Neural cell (in vitro differentiated cells): ENCODE measurements at regions not wholly inside any gene's neighbourhood (a gene's known extent, or its start where the extent isn't known, plus 50 kb on each side); places are given as distances from the start of the nearest gene placed in this dataset.

Experiments used
- H2AFZ ChIP-seq: fragments of 200-600, 300-800 bp; sonication (generic), shearing (Covaris generic); 2 replicates; pipeline ENCODE4 v1.6.0; 2014; ENCODE audit warnings: low read depth, mild to moderate bottlenecking, antibody characterized with exemption, low read length, moderate library complexity
- H3F3A ChIP-seq: fragments of 200-600 bp; shearing (Covaris generic); 2 replicates; pipeline ENCODE4 v1.6.1; 2016; ENCODE audit warnings: mild to moderate bottlenecking, moderate library complexity, mixed read lengths, antibody characterized with exemption, low read length; ENCODE audit not compliant: insufficient read depth, poor library complexity, severe bottlenecking
- H3K27ac ChIP-seq: fragments of 200-600, 300-800 bp; sonication (generic), shearing (Covaris generic); 2 replicates; pipeline ENCODE4 v1.5.1; 2014; ENCODE audit warnings: mild to moderate bottlenecking, low read length, moderate library complexity
- H3K27me3 ChIP-seq: fragments of 300-800, 200-600 bp; sonication (generic), shearing (Covaris generic); 2 replicates; pipeline ENCODE4 v1.6.0; 2014; ENCODE audit warnings: mild to moderate bottlenecking, low read depth, low read length, moderate library complexity; ENCODE audit not compliant: insufficient read depth
- H3K36me3 ChIP-seq: fragments of 300-800, 200-600 bp; sonication (generic), shearing (Covaris generic); 2 replicates; pipeline ENCODE4 v1.5.1; 2014; ENCODE audit warnings: mild to moderate bottlenecking, antibody characterized with exemption, low read length, moderate library complexity; ENCODE audit not compliant: insufficient read depth
- H3K4me2 ChIP-seq: fragments of 300-800, 200-600 bp; sonication (generic), shearing (Covaris generic); 2 replicates; pipeline ENCODE4 v1.6.0; 2014; ENCODE audit warnings: mild to moderate bottlenecking, low read length
- H3K4me3 ChIP-seq: fragments of 300-800, 200-600 bp; sonication (generic), shearing (Covaris generic); 2 replicates; pipeline ENCODE4 v1.5.1; 2014; ENCODE audit warnings: mild to moderate bottlenecking, low read length, moderate library complexity
- H3K79me2 ChIP-seq: fragments of 200-600 bp; shearing (Covaris generic); replicated peaks from 2 replicates; pipeline ENCODE4 v1.6.0; 2014; ENCODE audit warnings: mild to moderate bottlenecking, low read length, moderate library complexity; ENCODE audit not compliant: insufficient read depth
- H3K9ac ChIP-seq: fragments of 300-800, 200-600 bp; sonication (generic), shearing (Covaris generic); 2 replicates; pipeline ENCODE4 v1.6.1; 2016; ENCODE audit warnings: mild to moderate bottlenecking, low read length, mixed read lengths
- H3K9me2 ChIP-seq: fragments of 200-600 bp; shearing (Covaris generic); 2 replicates; pipeline ENCODE4 v1.6.1; 2016; ENCODE audit warnings: mild to moderate bottlenecking, low read length, mixed read lengths; ENCODE audit not compliant: insufficient read depth
- H3K9me3 ChIP-seq: fragments of 200-600, 300-800 bp; sonication (generic), shearing (Covaris generic); 2 replicates; pipeline ENCODE4 v1.6.1; 2016; ENCODE audit warnings: mild to moderate bottlenecking, mixed run types, low read length, moderate library complexity, mixed read lengths
- H4K20me1 ChIP-seq: fragments of 200-600 bp; shearing (Covaris generic); 2 replicates; pipeline ENCODE4 v1.6.1; 2016; ENCODE audit warnings: mild to moderate bottlenecking, mixed run types; ENCODE audit not compliant: insufficient read depth
- CTCF ChIP-seq: fragments of 450-650 bp; IDR thresholded peaks from 2 replicates; pipeline ENCODE4 v1.5.1; 2014; ENCODE audit warnings: antibody characterized with exemption, mild to moderate bottlenecking, moderate library complexity; ENCODE audit not compliant: poor library complexity, severe bottlenecking
- EP300 ChIP-seq: fragments of 450-650 bp; conservative IDR thresholded peaks from 2 replicates; pipeline ENCODE4 v1.6.1; 2014; ENCODE audit warnings: antibody characterized with exemption, mild to moderate bottlenecking, moderate library complexity; ENCODE audit not compliant: poor library complexity, severe bottlenecking
- EZH2 ChIP-seq: fragments of 200-600, 300-800 bp; shearing (Covaris generic), sonication (generic); IDR thresholded peaks from 2 replicates; pipeline ENCODE4 v1.6.1; 2014; ENCODE audit warnings: antibody characterized with exemption, low read length, borderline replicate concordance, mild to moderate bottlenecking; ENCODE audit not compliant: insufficient read depth, poor library complexity, severe bottlenecking
- MXI1 ChIP-seq: fragments of 450-650 bp; conservative IDR thresholded peaks from 2 replicates; pipeline ENCODE4 v1.6.1; 2014; ENCODE audit warnings: antibody characterized with exemption, mild to moderate bottlenecking; ENCODE audit not compliant: poor library complexity, severe bottlenecking
- POLR2AphosphoS5 ChIP-seq: IDR thresholded peaks from 2 replicates; pipeline ENCODE4 v1.6.1; 2012
- RAD21 ChIP-seq: fragments of 450-650 bp; conservative IDR thresholded peaks from 2 replicates; pipeline ENCODE4 v1.6.1; 2014; ENCODE audit warnings: antibody characterized with exemption, mild to moderate bottlenecking, moderate library complexity
- REST ChIP-seq: IDR thresholded peaks from 2 replicates; pipeline ENCODE4 v1.6.1; 2012; ENCODE audit warnings: borderline replicate concordance
- SMC3 ChIP-seq: fragments of 450-650 bp; conservative IDR thresholded peaks from 2 replicates; pipeline ENCODE4 v1.6.1; 2014; ENCODE audit warnings: antibody characterized with exemption, mild to moderate bottlenecking, moderate library complexity; ENCODE audit not compliant: poor library complexity
- TAF1 ChIP-seq: IDR thresholded peaks from 2 replicates; pipeline ENCODE4 v1.6.1; 2012; ENCODE audit warnings: low read depth

- H3K9me2 ChIP-seq, result no peaks in the 10 kb centered on the region
- H3F3A ChIP-seq, result no peaks in the 10 kb centered on the region
- no peaks in the 10 kb centered on the region for H3K79me2 ChIP-seq
- H3K36me3 ChIP-seq, result no peaks in the 10 kb centered on the region
- no peaks in the 10 kb centered on the region for H3K9me3 ChIP-seq
- H3K4me3 ChIP-seq, result no peak overlapping the region
- no peaks in the 10 kb centered on the region for H4K20me1 ChIP-seq
- no peak overlapping the region for H3K27ac ChIP-seq
- TF ChIP-seq RAD21 (no peak), SMC3 (no peak), EZH2 (no peak), POLR2AphosphoS5 (no peak), MXI1 (no peak), REST (no peak)
- H2AFZ ChIP-seq, result no peak overlapping the region
- H3K27me3 ChIP-seq, result no peaks in the 10 kb centered on the region
- no peak overlapping the region for H3K9ac ChIP-seq
- H3K4me2 ChIP-seq, result no peak overlapping the region
These were observed 96.9 kb upstream of the ADAMTS18 start for GRCh38 chr16:77531752-77532151.

- Histone ChIP-seq H3K4me3 (no peak overlapping the region), H3K79me2 (no peaks in the 10 kb centered on the region), H2AFZ (no peak overlapping the region), H3K9ac (no peak overlapping the region), H3K27ac (no peak overlapping the region), H3F3A (no peaks in the 10 kb centered on the region), H3K27me3 (no peaks in the 10 kb centered on the region), H3K36me3 (no peaks in the 10 kb centered on the region), H3K9me2 (no peaks in the 10 kb centered on the region), H3K9me3 (no peaks in the 10 kb centered on the region), H4K20me1 (no peaks in the 10 kb centered on the region), H3K4me2 (no peak overlapping the region)
- no peak for TF ChIP-seq TAF1
- no peak for TF ChIP-seq POLR2AphosphoS5
- TF ChIP-seq RAD21, result no peak
- TF ChIP-seq EP300, result no peak
- no peak for TF ChIP-seq CTCF
- no peak for TF ChIP-seq MXI1
- TF ChIP-seq REST, result no peak
- TF ChIP-seq SMC3, result no peak
- no peak for TF ChIP-seq EZH2
These were observed 102.0 kb upstream of the ADAMTS18 start for GRCh38 chr16:77536809-77537208.
